ENCODE measurements at regions not wholly inside any gene's neighbourhood (a gene's known extent, or its start where the extent isn't known, plus 50 kb on each side); places are given as distances from the start of the nearest gene placed in this dataset.
A peak's percentile ranks its signal among the peaks of the same experiment; 100 is the strongest.

- no peaks in the 10 kb centered on the region for H3K36me3 Mint-ChIP-seq (ENCODE audit: unreplicated experiment)
- peaks cover 48% of the 10 kb centered on the region for H3K27me3 Mint-ChIP-seq (ENCODE audit: unreplicated experiment)
- peak overlapping the region; percentile 18 for H3K27ac Mint-ChIP-seq (ENCODE audit: unreplicated experiment)
- peaks cover 30% of the 10 kb centered on the region for H3K4me1 Mint-ChIP-seq (ENCODE audit: unreplicated experiment)
- TF ChIP-seq CTCF (IDR thresholded peaks at IDR 0.05) = no peak
- no peak for DNase-seq (ENCODE audit: extremely low spot score, unreplicated experiment)
- H3K9me3 Mint-ChIP-seq (ENCODE audit: unreplicated experiment) = no peaks in the 10 kb centered on the region
- H3K4me3 Mint-ChIP-seq (ENCODE audit: unreplicated experiment) = no peak overlapping the region
These were observed 101.6 kb downstream of the CPN2 start for GRCh38 chr3:194249323-194250097.

- peak overlapping the region; percentile 52 for H3K27ac Mint-ChIP-seq (ENCODE audit: unreplicated experiment)
- TF ChIP-seq CTCF (IDR thresholded peaks at IDR 0.05) = no peak
- H3K4me1 Mint-ChIP-seq (ENCODE audit: unreplicated experiment) = peaks cover 30% of the 10 kb centered on the region
- H3K27me3 Mint-ChIP-seq (ENCODE audit: unreplicated experiment) = peaks cover 41% of the 10 kb centered on the region
- no peaks in the 10 kb centered on the region for H3K36me3 Mint-ChIP-seq (ENCODE audit: unreplicated experiment)
- H3K4me3 Mint-ChIP-seq (ENCODE audit: unreplicated experiment) = no peak overlapping the region
- DNase-seq (ENCODE audit: extremely low spot score, unreplicated experiment) = peak; percentile 90
- no peaks in the 10 kb centered on the region for H3K9me3 Mint-ChIP-seq (ENCODE audit: unreplicated experiment)
These were observed 100.8 kb downstream of the CPN2 start for GRCh38 chr3:194250098-194251002.

GRCh38 chr3:194251007-194251406 lies 100.1 kb downstream of the CPN2 start:
- H3K27me3 Mint-ChIP-seq (ENCODE audit: unreplicated experiment) = peaks cover 40% of the 10 kb centered on the region
- H3K4me3 Mint-ChIP-seq (ENCODE audit: unreplicated experiment) = no peak overlapping the region
- H3K36me3 Mint-ChIP-seq (ENCODE audit: unreplicated experiment) = no peaks in the 10 kb centered on the region
- no peak for TF ChIP-seq CTCF (IDR thresholded peaks at IDR 0.05)
- no peaks in the 10 kb centered on the region for H3K9me3 Mint-ChIP-seq (ENCODE audit: unreplicated experiment)
- H3K4me1 Mint-ChIP-seq (ENCODE audit: unreplicated experiment) = peaks cover 30% of the 10 kb centered on the region
- no peak overlapping the region for H3K27ac Mint-ChIP-seq (ENCODE audit: unreplicated experiment)
- no peak for DNase-seq (ENCODE audit: extremely low spot score, unreplicated experiment)

- H3K4me3 Mint-ChIP-seq (ENCODE audit: unreplicated experiment) = no peak overlapping the region
- no peak overlapping the region for H3K27ac Mint-ChIP-seq (ENCODE audit: unreplicated experiment)
- peaks cover 41% of the 10 kb centered on the region for H3K27me3 Mint-ChIP-seq (ENCODE audit: unreplicated experiment)
- no peaks in the 10 kb centered on the region for H3K36me3 Mint-ChIP-seq (ENCODE audit: unreplicated experiment)
- H3K9me3 Mint-ChIP-seq (ENCODE audit: unreplicated experiment) = no peaks in the 10 kb centered on the region
- no peak for DNase-seq (ENCODE audit: extremely low spot score, unreplicated experiment)
- TF ChIP-seq CTCF (IDR thresholded peaks at IDR 0.05) = no peak
- H3K4me1 Mint-ChIP-seq (ENCODE audit: unreplicated experiment) = peaks cover 30% of the 10 kb centered on the region
These were observed 99.7 kb downstream of the CPN2 start for GRCh38 chr3:194251461-194251860.

Data from osteocyte (in vitro differentiated cells).